HG03064 (cell line): ENCODE measurements at regions not wholly inside any gene's neighbourhood (a gene's known extent, or its start where the extent isn't known, plus 50 kb on each side); places are given as distances from the start of the nearest gene placed in this dataset.

ENCODE experiments used
- ATAC-seq: cut with Tn5 transposase; IDR thresholded peaks from one replicate; pipeline ENCODE4 v1.9.1; 2021; ENCODE audit warnings: low read depth; ENCODE audit not compliant: unreplicated experiment

GRCh38 chr10:83553366-83553765 is 585.9 kb upstream of the GHITM start:
- ATAC-seq: no peak

DNA sequence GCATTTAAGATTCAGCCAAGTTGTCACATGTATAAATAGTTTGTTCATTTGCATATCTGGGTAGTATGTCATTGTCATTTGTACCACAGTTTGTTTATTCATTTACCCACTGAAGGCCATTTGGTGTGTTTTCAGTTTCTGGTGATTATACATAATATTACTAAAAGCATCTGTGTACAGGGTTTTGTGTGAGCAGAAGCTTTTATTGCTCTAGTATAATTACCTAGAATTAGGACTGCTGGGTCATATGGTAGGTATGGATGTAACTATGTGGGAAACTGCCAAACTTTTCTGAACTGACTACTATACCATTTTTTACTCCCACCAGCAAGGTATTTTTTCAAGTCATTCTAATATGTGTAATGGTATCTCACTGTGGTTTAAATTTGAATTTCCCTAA is 584.0 kb upstream of the GHITM start:
- ATAC-seq: peak; percentile 71

GRCh38 chr10:83562381-83562780 is 576.9 kb upstream of the GHITM start:
- ATAC-seq: no peak

DNA sequence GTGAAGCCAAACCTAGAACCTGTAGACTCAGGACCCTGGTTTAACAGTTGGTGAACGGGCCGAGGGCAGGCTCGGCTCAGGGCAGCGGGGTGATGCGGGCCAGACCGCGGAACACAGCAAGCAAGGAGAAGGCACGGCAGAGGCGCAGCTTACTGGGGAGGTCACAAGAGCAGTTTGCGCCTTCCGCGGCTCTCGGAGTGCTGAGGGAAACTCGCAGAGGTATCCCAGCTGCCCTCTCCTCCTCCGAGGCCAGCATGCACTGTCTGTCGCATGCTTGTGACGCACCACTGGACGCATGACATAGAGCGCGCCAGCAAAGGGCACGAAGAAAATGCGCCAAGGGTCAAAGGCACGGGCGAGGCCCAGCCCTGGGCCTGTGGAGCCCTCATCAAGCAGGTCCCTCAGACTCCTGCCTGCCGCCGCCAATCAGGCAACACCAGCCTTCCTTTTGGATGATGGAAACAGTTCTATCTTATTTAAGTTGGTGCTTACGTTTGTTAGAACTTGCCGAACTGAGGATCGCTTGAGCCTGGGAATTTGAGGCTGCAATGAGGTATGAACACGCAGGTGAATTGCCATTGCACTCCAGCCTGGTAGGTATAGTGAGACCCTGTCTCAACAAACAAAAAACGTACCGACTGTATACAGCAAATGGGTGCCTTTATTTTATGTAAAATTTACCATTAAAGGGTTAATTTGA is 574.3 kb upstream of the GHITM start:
- ATAC-seq: no peak

DNA sequence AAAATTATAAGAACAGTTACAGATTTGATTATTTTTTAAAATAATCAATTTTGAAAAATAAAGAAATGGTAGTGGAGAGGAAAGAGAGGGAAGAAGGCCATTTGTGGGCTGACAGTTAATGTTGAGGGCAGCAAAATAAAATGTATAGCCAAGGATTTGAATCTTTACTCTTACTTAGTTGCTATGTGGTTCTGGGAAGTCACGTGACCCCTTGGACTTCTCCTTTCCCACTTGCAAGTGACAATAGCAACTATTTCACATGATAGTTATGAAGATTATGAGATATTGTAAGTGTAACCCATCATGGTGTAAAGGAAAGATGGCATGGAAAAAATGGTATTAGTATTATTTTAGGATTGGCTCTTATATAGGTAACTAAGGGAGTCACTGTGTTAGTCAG is 567.3 kb upstream of the GHITM start:
- no peak for ATAC-seq

GRCh38 chr10:83574770-83575169 is 564.5 kb upstream of the GHITM start:
- ATAC-seq: no peak

- no peak for ATAC-seq
Measured at GRCh38 chr10:83577421-83577820, 561.9 kb upstream of the GHITM start.

GRCh38 chr10:83580373-83581012 is 558.8 kb upstream of the GHITM start:
- ATAC-seq: no peak

DNA sequence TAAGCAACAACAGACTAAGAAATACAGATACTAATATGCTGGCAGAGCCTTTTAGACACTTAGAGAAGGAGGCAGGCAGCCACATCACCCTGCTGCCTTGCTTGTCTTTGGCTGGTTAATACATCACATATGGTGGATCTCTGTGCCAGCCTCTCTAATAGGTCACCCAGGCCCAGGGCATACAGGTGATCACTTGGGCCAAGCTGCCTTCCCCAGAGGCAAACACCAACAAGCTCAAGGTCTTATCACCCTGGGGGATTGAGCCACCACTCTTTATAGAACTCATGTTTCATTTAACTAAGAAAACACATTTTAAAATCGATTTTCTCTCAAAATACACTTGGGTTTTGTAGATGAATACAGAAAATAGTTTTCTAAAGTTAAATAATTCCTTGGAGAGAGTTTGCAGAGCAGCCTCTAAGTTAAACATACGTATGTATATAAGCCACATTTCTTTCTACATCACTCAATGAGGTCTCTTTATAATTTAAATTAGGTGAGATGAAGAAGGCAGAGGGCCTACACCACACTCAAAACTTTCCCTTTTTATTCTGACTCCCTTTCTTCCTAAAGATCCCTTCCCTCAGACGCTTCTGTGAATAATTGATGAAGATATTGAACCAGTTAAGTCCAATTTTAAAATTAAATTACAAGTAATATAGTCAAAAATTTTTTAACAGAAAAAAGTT is 556.8 kb upstream of the GHITM start:
- no peak for ATAC-seq

- no peak for ATAC-seq
Measured at GRCh38 chr10:83585686-83586085, 553.6 kb upstream of the GHITM start.

DNA sequence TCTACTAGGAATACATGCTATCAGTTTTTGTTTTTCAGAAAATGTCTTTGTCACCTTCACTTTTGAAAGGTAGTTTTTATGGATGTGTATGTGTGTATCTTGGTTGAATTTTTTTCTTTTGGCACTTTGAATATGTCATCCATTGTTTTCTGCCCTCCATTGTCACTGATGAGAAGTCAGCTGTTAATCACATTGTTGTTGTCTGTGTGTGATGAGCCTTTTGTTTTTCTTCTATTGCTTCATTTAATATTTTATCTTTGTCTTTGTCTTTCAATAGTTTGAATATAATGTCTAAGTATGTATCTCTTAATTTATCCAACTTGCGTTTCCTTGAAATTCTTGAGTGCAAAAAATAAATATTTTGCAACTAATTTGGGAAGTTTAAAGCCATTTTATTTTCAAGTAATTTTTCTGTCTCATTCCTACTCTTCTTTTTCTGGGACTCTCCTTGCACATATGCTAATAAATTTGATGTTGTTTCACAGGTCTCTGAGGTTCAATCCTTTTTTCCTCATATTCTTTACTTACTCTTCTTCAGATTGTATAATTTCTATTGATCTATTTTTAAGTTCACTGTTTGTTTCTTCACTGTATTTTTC is 546.9 kb upstream of the GHITM start:
- ATAC-seq: no peak

DNA sequence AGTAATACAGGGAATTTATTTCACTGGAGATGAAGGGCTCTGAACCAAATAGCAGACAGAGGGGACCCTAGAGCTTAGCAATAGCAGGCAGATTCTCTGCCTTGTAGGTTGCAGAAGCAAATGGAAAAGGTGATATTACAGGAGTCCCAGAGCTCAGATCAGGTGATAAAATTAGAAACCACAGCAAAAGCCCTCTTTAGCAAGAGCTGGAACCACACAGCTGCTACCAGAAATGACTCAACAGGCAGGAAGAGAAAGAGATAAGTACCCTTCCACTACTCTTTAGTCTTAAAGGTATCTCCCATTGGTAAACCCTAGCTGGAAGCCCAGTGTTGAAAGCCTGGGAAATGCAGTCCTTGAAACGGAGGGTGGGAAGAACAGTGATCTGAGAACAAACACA is 535.6 kb upstream of the GHITM start:
- ATAC-seq: peak; percentile 99

GRCh38 chr10:83605783-83606630 is 533.3 kb upstream of the GHITM start:
- ATAC-seq: no peak

GRCh38 chr10:83607959-83608745 is 531.2 kb upstream of the GHITM start:
- ATAC-seq: no peak

DNA sequence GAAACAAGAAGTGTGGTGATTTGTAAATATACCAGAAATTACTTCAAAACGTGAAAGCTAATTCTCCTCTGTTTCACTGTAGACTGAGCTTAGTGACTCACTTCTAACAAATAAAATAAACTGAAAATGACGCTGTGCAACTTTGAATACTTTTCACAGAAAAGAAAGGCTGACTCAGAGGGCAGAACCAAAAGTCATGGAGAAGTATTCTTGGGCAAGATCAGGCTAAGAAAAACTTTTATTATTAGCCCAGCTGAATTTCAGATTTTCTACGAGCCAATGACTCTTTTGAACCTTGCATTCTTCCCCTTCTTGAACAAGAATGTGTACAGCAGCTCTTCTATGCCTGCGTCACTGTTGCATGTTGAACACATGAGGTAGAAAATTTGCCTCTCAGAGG is 527.3 kb upstream of the GHITM start:
- no peak for ATAC-seq

GRCh38 chr10:83612746-83613145 is 526.6 kb upstream of the GHITM start:
- no peak for ATAC-seq

GRCh38 chr10:83617172-83617571 is 522.1 kb upstream of the GHITM start:
- no peak for ATAC-seq

- no peak for ATAC-seq
Measured at GRCh38 chr10:83617692-83618545, 521.4 kb upstream of the GHITM start.

- ATAC-seq: no peak
Measured at GRCh38 chr10:83625831-83626360, 513.4 kb upstream of the GHITM start.
